Left ventricle myocardium inferior (tissue), 1 donor: ENCODE measurements at regions not wholly inside any gene's neighbourhood (a gene's known extent, or its start where the extent isn't known, plus 50 kb on each side); places are given as distances from the start of the nearest gene placed in this dataset.

Source experiments
- DNase-seq: peaks from one replicate; pipeline ENCODE4 v3.0.0-alpha.2; 2020
- H3K27ac ChIP-seq: fragments of 200-600 bp; replicated peaks from 2 replicates; pipeline ENCODE4 v1.8.0; 2021
- H3K27me3 ChIP-seq: fragments of 200-600 bp; 2 replicates; pipeline ENCODE4 v1.8.0; 2021; ENCODE audit warnings: low read depth
- H3K36me3 ChIP-seq: fragments of 200-600 bp; 2 replicates; pipeline ENCODE4 v1.8.0; 2021
- H3K4me1 ChIP-seq: fragments of 200-600 bp; 2 replicates; pipeline ENCODE4 v1.8.0; 2021
- H3K4me3 ChIP-seq: fragments of 200-600 bp; 2 replicates; pipeline ENCODE4 v1.8.0; 2021; ENCODE audit warnings: mild to moderate bottlenecking, moderate library complexity
- H3K9me3 ChIP-seq: fragments of 200-600 bp; replicated peaks from 2 replicates; pipeline ENCODE4 v1.8.0; 2021
- CTCF ChIP-seq: fragments of 200-600 bp; IDR thresholded peaks from 2 replicates; pipeline ENCODE4 v1.8.0; 2021; ENCODE audit warnings: antibody characterized with exemption, mild to moderate bottlenecking, borderline replicate concordance
- intact Hi-C: fragments of 100-400 bp; cut with micrococcal nuclease; formaldehyde crosslinking; loops from one replicate; pipeline ENCODE4 v1.11.0; 2022
- donor health status: DM: no; HTN: yes; CAD: no; lungs with severe emphysema.

- H3K27me3 ChIP-seq, result peaks cover 96% of the 10 kb centered on the region
- H3K9me3 ChIP-seq, result no peaks in the 10 kb centered on the region
- H3K36me3 ChIP-seq, result no peaks in the 10 kb centered on the region
- H3K4me1 ChIP-seq, result no peaks in the 10 kb centered on the region
- no peak for TF ChIP-seq CTCF
- H3K27ac ChIP-seq, result no peak overlapping the region
- intact Hi-C loops, result no loop called here
- H3K4me3 ChIP-seq, result no peak overlapping the region
- DNase-seq, result no peak
Measured at GRCh38 chr22:48097723-48098122, 1335.3 kb downstream of the TBC1D22A start.

GRCh38 chr22:48096851-48097665 is 1334.6 kb downstream of the TBC1D22A start:
- H3K27me3 ChIP-seq, result peaks cover 96% of the 10 kb centered on the region
- TF ChIP-seq CTCF, result no peak
- H3K27ac ChIP-seq, result no peak overlapping the region
- DNase-seq, result no peak
- intact Hi-C loops, result no loop called here
- H3K4me3 ChIP-seq, result no peak overlapping the region
- H3K4me1 ChIP-seq, result no peaks in the 10 kb centered on the region
- H3K36me3 ChIP-seq, result no peaks in the 10 kb centered on the region
- H3K9me3 ChIP-seq, result no peaks in the 10 kb centered on the region

GRCh38 chr22:48096411-48096810 is 1334.0 kb downstream of the TBC1D22A start:
- DNase-seq, result no peak
- no peaks in the 10 kb centered on the region for H3K9me3 ChIP-seq
- H3K36me3 ChIP-seq, result no peaks in the 10 kb centered on the region
- no peak overlapping the region for H3K27ac ChIP-seq
- no peaks in the 10 kb centered on the region for H3K4me1 ChIP-seq
- intact Hi-C loops, result no loop called here
- H3K27me3 ChIP-seq, result peaks cover 96% of the 10 kb centered on the region
- H3K4me3 ChIP-seq, result no peak overlapping the region
- no peak for TF ChIP-seq CTCF

- intact Hi-C loops, result no loop called here
Measured at GRCh38 chr22:48093981-48094380, 1331.5 kb downstream of the TBC1D22A start.

GRCh38 chr22:48092866-48093265 is 1330.4 kb downstream of the TBC1D22A start:
- H3K27ac ChIP-seq, result no peak overlapping the region
- no peaks in the 10 kb centered on the region for H3K36me3 ChIP-seq
- H3K4me1 ChIP-seq, result peaks cover 7% of the 10 kb centered on the region
- no peak for TF ChIP-seq CTCF
- H3K27me3 ChIP-seq, result peaks cover 86% of the 10 kb centered on the region
- DNase-seq, result no peak
- intact Hi-C loops, result no loop called here
- H3K9me3 ChIP-seq, result no peaks in the 10 kb centered on the region
- H3K4me3 ChIP-seq, result no peak overlapping the region

More at GRCh38 chr22:48093981-48094380, 1331.5 kb downstream of the TBC1D22A start:
- no peak for DNase-seq
- H3K9me3 ChIP-seq, result no peaks in the 10 kb centered on the region
- H3K4me3 ChIP-seq, result no peak overlapping the region
- H3K36me3 ChIP-seq, result no peaks in the 10 kb centered on the region
- peaks cover 7% of the 10 kb centered on the region for H3K4me1 ChIP-seq
- no peak for TF ChIP-seq CTCF
- no peak overlapping the region for H3K27ac ChIP-seq
- H3K27me3 ChIP-seq, result peaks cover 94% of the 10 kb centered on the region
